HG03103 (cell line): ENCODE measurements at regions not wholly inside any gene's neighbourhood (a gene's known extent, or its start where the extent isn't known, plus 50 kb on each side); places are given as distances from the start of the nearest gene placed in this dataset.
"Not testable (repeated sequence)": the region's sequence is repeated elsewhere in the genome, so short reads cannot be mapped to it uniquely, and the experiment has no call there.

Experiments used
- ATAC-seq: cut with Tn5 transposase; IDR thresholded peaks from one replicate; pipeline ENCODE4 v1.9.1; 2021; ENCODE audit warnings: low read depth; ENCODE audit not compliant: unreplicated experiment

DNA sequence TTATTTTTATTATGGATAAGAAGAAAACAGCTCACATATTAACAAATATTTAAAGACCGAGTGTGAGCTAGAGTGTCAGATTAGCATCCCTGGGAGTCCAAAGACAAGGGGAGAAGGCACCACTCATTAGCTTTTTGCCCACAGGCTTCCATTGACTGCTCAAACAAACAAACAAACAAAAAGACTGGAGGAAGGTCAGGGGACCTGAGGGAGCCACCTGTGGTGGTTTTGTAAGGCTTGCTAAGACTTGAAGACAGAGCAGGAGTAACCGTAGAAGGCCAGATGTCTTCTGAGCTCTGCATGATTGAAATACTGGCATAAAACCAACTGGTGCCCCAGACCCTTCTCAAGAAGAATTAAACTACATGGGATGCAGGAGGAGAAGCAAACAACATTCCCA lies 395.2 kb upstream of the CNTN5 start:
- ATAC-seq = no peak

- no peak for ATAC-seq
Measured at GRCh38 chr11:98630736-98631135, 390.0 kb upstream of the CNTN5 start.

- ATAC-seq = no peak
Measured at GRCh38 chr11:98657711-98658110, 363.0 kb upstream of the CNTN5 start.

DNA sequence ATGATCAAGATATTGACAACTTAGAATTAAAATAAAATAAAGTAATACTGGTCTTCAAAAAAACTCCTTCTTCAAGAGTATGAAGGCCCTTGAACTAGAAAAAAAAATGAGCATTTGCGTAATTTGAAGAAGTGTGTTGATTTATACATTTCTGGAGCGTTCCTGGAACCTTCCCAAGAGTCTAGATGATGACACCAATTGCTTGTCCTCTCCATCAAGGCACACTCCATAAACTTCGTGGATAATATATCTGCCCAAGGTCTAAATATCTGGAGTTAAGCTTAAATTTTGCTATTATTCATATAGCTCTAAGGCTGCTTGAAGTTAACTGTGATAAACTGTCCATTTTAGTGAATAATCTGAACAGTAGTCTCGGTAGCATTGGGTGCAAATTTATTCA lies 361.3 kb upstream of the CNTN5 start:
- no peak for ATAC-seq

- ATAC-seq = no peak
Measured at GRCh38 chr11:98674390-98674789, 346.4 kb upstream of the CNTN5 start.

GRCh38 chr11:98679673-98680072 lies 341.1 kb upstream of the CNTN5 start:
- no peak for ATAC-seq

DNA sequence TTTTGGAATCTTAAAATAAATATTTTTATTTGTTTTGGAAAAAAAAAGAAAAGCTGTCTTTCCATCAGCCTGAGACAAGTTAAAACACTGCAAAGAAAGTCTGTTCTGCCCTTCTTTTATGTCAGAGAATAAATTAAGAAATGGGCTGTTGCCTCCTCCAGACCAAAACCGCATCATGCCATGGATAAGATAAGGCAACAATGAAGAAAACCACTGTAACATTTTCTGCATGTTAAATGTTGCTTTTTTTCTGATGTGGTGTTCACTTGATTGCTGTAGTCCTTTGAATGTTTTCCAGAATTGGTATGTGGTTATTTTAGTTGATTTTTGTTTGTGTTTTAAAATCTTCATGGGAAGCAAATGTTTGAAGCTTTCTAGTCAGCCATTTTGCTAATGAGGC lies 319.2 kb upstream of the CNTN5 start:
- ATAC-seq = no peak

GRCh38 chr11:98703779-98704556 lies 316.8 kb upstream of the CNTN5 start:
- no peak for ATAC-seq

- no peak for ATAC-seq
Measured at GRCh38 chr11:98710026-98710425, 310.7 kb upstream of the CNTN5 start.

DNA sequence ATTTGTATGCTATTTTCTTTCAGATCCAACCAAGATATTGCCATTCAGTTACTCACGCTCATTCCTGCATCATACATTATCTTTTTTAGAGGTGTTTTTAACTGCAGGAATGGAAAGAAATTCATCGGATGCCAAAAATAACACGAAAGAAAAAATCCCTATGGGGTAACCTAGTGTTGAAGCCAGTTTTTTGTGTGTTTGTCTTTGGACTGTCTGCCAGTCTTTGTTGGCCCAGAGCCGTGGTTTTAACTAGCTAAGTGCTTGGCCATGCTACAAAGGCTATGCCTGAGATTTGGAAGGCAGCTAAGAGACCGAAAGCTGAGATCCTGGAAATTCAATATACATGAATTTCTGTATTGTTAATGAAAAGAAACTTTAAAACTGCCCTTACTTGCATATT lies 309.8 kb upstream of the CNTN5 start:
- no peak for ATAC-seq

- ATAC-seq = no peak
Measured at GRCh38 chr11:98720951-98721350, 299.8 kb upstream of the CNTN5 start.

DNA sequence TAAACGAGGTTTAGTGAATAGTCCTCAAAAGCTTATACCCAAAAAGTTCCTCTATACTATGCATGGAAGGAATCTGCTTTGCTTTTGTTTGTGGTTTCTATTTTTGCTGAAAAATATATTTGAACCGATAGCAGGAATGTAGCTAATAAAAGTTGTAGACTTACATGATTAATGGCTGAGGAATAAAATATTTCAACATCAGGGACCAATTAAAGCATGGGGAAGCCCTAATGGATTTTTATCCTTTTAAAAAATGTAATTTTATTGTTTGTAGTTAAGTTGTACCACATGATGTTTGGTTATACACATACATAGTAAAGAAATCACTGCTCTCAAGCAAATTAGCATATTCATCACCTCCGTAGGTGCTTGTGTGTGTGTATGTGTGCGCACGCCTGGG lies 295.3 kb upstream of the CNTN5 start:
- ATAC-seq = no peak

- no peak for ATAC-seq
Measured at GRCh38 chr11:98728421-98728820, 292.3 kb upstream of the CNTN5 start.

GRCh38 chr11:98729118-98729517 lies 291.6 kb upstream of the CNTN5 start:
- ATAC-seq = no peak

DNA sequence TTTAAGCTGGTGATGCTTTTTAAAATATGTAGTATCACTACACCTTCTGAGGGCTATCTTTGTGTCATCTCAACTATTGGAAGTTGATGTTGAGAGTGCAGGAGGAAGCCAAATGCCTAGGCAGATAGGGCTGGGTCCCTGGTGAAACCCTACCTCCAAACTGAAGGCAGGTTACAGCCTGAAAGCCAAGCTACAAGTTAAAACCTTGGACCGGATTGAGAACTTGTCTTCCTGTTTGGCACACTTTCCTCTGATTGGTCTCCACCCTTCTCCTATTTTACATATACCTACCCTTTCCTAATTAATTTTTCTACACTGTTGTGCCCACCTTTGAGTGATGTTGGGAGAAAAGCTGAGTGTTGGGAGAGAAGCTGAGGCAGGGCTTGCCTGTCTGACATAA lies 287.8 kb upstream of the CNTN5 start:
- no peak for ATAC-seq

DNA sequence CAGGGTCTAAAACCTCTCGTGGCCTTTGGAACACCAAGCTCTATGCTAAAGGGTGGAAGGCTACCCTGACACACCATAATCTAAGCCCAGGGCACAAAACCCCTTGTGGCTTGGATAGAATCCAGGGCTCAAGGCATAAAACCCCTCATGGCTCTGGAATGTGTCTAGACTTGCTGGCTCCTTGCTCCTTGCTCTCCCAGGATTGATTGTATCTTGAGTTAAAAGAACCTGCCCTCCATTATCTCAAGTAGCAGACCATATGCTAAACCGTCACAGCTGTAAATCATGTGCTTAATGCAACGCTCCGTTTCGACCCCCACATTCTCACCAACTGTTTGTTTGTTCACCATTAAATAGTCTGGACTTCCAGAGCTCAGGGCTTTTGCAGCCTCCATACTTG lies 287.4 kb upstream of the CNTN5 start:
- ATAC-seq = not testable (repeated sequence)

- ATAC-seq = no peak
Measured at GRCh38 chr11:98734686-98735085, 286.1 kb upstream of the CNTN5 start.

GRCh38 chr11:98736833-98737232 lies 283.9 kb upstream of the CNTN5 start:
- ATAC-seq = no peak

DNA sequence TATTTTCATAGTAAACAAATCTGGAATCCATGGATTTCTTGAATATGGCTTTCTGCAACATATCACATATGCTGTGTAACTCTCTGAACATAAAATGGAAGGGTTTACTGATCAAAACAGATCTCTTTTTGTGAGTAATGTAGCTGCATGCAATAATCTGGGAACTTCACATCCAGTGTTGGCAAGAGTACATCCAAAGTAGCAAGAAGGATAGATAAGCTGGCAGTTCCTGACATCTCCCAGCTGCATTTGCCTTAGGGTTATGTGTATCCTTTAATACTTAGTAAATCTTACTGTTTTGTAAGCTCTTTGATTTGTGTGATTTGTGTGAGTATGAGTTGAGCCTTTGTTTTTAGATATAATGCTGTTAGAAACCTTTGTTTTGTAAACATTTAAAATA lies 280.4 kb upstream of the CNTN5 start:
- ATAC-seq = no peak

DNA sequence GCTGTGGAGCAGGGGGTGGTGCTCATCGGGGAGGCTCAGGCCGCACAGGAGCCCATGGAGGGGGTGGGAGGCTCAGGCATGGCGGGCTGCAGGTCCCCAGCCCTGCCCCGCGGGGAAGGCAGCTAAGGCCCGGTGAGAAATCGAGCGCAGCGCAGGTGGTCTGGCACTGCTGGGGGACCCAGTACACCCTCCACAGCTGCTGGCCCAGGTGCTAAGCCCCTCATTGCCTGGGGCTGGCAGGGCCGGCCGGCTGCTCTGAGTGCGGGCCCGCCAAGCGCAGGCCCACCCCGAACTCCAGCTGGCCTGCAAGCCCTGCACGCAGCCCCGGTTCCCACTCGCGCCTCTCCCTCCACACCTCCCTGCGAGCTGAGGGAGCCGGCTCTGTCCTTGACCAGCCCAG lies 257.3 kb upstream of the CNTN5 start:
- not testable (repeated sequence) for ATAC-seq

- ATAC-seq = no peak
Measured at GRCh38 chr11:98766903-98767302, 253.8 kb upstream of the CNTN5 start.

DNA sequence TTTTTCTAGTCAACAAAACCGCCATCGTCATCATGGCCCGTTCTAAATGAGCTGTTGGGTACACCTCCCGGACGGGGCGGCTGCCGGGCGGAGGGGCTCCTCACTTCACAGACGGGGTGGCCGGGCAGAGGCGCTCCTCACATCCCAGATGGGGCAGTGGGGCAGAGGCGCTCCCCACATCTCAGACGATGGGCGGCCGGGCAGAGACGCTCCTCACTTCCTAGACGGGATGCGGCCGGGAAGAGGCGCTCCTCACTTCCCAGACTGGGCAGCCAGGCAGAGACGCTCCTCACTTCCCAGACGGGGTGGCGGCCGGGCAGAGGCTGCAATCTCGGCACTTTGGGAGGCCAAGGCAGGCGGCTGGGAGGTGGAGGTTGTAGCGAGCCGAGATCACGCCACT lies 250.7 kb upstream of the CNTN5 start:
- not testable (repeated sequence) for ATAC-seq

DNA sequence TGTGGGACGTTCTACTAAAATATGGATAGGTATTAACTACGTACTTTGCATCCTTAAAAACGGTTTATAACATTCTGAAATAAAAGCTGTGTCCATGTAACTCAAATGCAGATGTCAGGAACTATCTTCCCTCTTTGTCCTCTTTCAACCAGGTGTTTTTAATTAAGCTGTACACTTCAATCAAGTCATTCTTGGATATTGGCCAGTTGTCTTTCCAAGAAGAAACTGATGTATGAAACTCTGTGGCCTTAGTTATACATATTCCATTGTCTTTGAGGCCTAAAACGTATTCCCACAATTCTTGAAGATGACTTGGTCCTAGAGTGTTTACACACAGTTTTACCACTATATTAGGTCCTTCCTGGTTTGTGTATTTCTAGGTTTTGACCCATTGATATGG lies 249.0 kb upstream of the CNTN5 start:
- ATAC-seq = no peak
